ENCODE measurements at regions not wholly inside any gene's neighbourhood (a gene's known extent, or its start where the extent isn't known, plus 50 kb on each side); places are given as distances from the start of the nearest gene placed in this dataset.

DNA sequence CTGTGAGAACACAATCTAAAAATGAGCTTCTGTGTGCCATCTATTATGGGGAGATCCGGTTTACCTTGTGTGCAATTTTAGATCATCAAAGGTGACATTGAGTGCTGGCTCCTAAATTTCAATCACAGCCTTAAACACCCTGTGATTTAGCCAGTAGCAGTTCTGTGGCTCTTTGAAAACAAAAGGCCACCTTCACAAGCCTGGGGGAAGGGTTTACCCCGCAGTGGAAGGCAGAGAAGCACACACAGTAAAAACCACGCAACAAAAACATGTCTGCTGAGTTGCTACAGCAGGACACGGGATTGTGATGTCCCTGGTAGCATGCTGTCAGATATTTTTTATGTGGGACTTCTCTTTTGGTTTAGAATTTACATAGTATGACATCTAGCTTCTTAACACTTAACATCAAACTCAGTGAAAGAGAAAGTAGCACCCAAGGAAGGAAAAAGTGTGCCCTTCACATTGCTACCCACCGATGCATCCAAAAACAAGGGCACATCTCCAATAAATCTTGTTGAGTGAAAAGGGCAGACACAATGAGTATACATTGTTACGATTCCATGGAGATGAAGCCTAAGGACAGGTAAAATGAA lies 56.1 kb upstream of the RNF152 start:
- no peak for DNase-seq

DNA sequence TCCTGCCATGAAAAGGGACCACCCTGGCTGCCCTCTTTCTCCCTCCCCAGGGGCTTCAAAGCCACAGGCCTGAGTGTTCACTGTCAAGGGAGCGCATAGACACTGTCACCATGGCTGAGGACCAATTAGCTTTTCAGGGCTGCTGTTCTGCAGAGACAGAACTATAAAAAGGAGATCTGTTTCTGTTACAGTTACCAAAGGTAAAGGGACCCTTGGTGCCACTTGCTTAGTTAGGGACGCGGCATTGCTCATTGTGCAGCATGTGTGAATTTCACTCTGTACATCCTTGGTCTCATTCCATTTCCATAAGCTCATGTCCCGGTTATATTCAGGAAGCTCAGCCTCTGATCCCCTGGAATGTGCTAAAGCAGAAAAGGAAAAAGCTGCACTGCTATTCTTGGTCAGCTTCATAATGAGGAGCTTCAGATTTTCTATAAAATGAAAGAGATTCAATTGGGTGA lies 55.5 kb upstream of the RNF152 start:
- no peak for DNase-seq

DNA sequence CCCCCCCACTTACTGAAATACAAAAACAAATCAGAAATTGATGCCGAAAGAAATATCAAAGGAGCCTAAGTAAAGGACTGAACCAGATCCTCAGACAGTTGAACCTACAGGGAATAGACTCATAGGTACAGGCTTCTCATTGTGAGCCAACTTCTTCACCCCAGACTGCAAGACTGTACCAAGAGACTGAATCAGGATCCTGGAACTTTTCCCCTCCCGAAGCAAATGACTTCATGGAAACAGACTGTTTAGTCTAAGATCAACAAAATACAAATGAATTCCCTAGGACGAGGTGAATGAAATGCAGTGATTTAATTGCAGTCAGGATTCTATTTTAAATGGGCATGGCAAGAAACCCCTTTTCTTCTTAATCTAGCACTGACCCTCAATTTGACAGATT lies 53.6 kb upstream of the RNF152 start:
- DNase-seq = no peak

- DNase-seq = no peak
Observed at GRCh38 chr18:61943175-61943964, 50.6 kb upstream of the RNF152 start.

Measured in CD4-positive, alpha-beta T cell treated with Interleukin-4 for 1 hour (primary cell).